Fibroblast of lung (primary cell): ENCODE measurements at regions not wholly inside any gene's neighbourhood (a gene's known extent, or its start where the extent isn't known, plus 50 kb on each side); places are given as distances from the start of the nearest gene placed in this dataset.

Experiments
- DNase-seq, 2 donors: peaks; one replicate each; pipeline versions ENCODE4 v3.0.0 to v3.0.0-alpha.2; 2010; ENCODE audit warnings: low read depth in 2 of 2
- H2AFZ ChIP-seq: 2 replicates; pipeline ENCODE4 v1.5.1; 2012; ENCODE audit warnings: low read length, control low read depth, inconsistent platforms
- H3K27ac ChIP-seq: 2 replicates; pipeline ENCODE4 v1.5.1; 2011; ENCODE audit warnings: low read length, control low read depth; ENCODE audit not compliant: insufficient read depth
- H3K27me3 ChIP-seq: 2 replicates; pipeline ENCODE4 v1.5.1; 2011; ENCODE audit warnings: mild to moderate bottlenecking, low read length; ENCODE audit not compliant: control insufficient read depth, insufficient read depth
- H3K36me3 ChIP-seq: 2 replicates; pipeline ENCODE4 v1.5.1; 2011; ENCODE audit warnings: low read length; ENCODE audit not compliant: control insufficient read depth, insufficient read depth
- H3K4me1 ChIP-seq: 2 replicates; pipeline ENCODE4 v1.5.1; 2011; ENCODE audit warnings: low read length; ENCODE audit not compliant: control insufficient read depth, insufficient read depth; ENCODE audit errors: extremely low read depth
- H3K4me2 ChIP-seq: 2 replicates; pipeline ENCODE4 v1.5.1; 2011; ENCODE audit warnings: low read length, control low read depth; ENCODE audit not compliant: insufficient read depth; ENCODE audit errors: extremely low read depth
- H3K4me3 ChIP-seq, 4 experiments: fragments of 200-600 bp in 1 of 4; sonication (generic) in 1 of 4; replicated peaks in 1 of 4; 2 replicates each; pipeline ENCODE4 v1.5.1; 2011 to 2016; ENCODE audit warnings: low read length in 4 of 4, low read depth in 3 of 4, mild to moderate bottlenecking in 3 of 4, control low read depth in 2 of 4, inconsistent platforms in 1 of 4, mixed read lengths in 1 of 4; ENCODE audit not compliant: insufficient read depth in 1 of 4; ENCODE audit errors: control extremely low read depth in 1 of 4
- H3K79me2 ChIP-seq: 2 replicates; pipeline ENCODE4 v1.5.1; 2012; ENCODE audit warnings: mild to moderate bottlenecking, low read length, inconsistent platforms; ENCODE audit not compliant: control insufficient read depth, insufficient read depth
- H3K9ac ChIP-seq: 2 replicates; pipeline ENCODE4 v1.5.1; 2011; ENCODE audit warnings: mild to moderate bottlenecking, low read length, control low read depth; ENCODE audit not compliant: insufficient read depth
- H3K9me3 ChIP-seq: 2 replicates; pipeline ENCODE4 v1.5.1; 2012; ENCODE audit warnings: low read depth, low read length; ENCODE audit not compliant: control insufficient read depth, insufficient read depth
- H4K20me1 ChIP-seq: 2 replicates; pipeline ENCODE4 v1.5.1; 2011; ENCODE audit warnings: low read length; ENCODE audit not compliant: control insufficient read depth, insufficient read depth; ENCODE audit errors: extremely low read depth
- EZH2 ChIP-seq: IDR thresholded peaks from 2 replicates; pipeline ENCODE4 v1.5.1; 2012; ENCODE audit warnings: low read length, control low read depth, mild to moderate bottlenecking; ENCODE audit errors: missing control alignments
- TF ChIP-seq, protein P1 (sequence below), 2 donors: IDR thresholded peaks in 1 of 2; conservative IDR thresholded peaks in 1 of 2; 1 replicate in 1 of 2; 2 replicates in 1 of 2; pipeline ENCODE4 v1.5.1; 2011 to 2012; ENCODE audit warnings: low read length in 2 of 2, control low read depth in 1 of 2, inconsistent platforms in 1 of 2, low read depth in 1 of 2, mild to moderate bottlenecking in 1 of 2

DNA sequence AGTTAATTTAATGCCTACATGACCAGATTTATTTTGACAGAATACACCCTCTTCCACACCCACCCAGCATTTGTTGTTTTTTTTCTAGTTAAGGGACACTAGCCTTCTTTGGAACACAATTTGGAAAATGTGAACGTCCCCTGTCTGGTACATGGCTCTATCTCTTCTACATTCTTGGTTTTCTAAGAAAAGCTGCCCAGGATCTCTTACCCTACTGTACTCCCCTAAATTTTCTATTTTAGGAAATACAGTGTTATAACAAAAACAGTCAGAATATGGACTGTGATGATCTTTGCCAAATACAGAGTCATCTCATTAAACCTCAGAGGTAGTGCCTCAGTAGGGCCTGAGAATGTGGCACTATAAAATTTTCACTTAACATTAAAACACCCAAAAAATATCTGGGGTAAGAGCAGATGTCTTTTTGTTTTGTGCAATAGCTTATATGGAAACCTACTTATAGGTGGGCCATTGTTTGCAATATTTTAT is 93.1 kb upstream of the SPON1 start:
- Histone ChIP-seq H3K4me3 (no peak overlapping the region), H3K9ac (no peak overlapping the region), H3K4me1 (no peaks in the 10 kb centered on the region), H3K79me2 (no peaks in the 10 kb centered on the region), H3K27me3 (no peaks in the 10 kb centered on the region), H3K27ac (no peak overlapping the region), H3K4me2 (no peak overlapping the region), H3K9me3 (no peaks in the 10 kb centered on the region), H4K20me1 (no peaks in the 10 kb centered on the region), H3K36me3 (no peaks in the 10 kb centered on the region), H2AFZ (no peak overlapping the region)
- DNase-seq, result no peak
- TF ChIP-seq, protein P1, sequence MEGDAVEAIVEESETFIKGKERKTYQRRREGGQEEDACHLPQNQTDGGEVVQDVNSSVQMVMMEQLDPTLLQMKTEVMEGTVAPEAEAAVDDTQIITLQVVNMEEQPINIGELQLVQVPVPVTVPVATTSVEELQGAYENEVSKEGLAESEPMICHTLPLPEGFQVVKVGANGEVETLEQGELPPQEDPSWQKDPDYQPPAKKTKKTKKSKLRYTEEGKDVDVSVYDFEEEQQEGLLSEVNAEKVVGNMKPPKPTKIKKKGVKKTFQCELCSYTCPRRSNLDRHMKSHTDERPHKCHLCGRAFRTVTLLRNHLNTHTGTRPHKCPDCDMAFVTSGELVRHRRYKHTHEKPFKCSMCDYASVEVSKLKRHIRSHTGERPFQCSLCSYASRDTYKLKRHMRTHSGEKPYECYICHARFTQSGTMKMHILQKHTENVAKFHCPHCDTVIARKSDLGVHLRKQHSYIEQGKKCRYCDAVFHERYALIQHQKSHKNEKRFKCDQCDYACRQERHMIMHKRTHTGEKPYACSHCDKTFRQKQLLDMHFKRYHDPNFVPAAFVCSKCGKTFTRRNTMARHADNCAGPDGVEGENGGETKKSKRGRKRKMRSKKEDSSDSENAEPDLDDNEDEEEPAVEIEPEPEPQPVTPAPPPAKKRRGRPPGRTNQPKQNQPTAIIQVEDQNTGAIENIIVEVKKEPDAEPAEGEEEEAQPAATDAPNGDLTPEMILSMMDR (conservative IDR thresholded peaks at IDR 0.05 in 1 of 2, IDR thresholded peaks at IDR 0.05 in 1 of 2; ENCODE audit: low read depth in 1 of 2, low read length in 2 of 2), result no peak
- TF ChIP-seq EZH2, result no peak

DNA sequence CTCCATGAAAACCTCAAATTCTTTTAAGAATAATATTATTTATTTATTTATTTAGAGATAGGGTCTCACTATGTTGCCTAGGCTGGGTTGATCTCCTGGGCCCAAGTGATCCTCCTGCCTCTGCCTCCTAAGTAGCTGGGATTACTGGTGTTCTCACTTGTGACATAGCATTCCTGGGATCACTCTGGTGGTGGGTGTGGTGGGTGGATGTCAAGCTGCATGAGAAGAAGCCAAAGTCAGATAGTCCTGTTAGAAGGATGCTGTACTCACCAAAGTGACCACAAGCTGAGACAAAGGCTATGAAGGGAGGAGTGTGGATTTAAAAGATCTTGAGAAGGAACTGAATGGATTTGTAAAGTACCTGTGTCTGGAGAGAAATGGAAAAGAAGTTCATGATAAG is 87.9 kb upstream of the SPON1 start:
- Histone ChIP-seq H3K27me3 (no peaks in the 10 kb centered on the region), H3K4me3 (no peak overlapping the region), H3K4me1 (no peaks in the 10 kb centered on the region), H2AFZ (no peak overlapping the region), H3K27ac (no peak overlapping the region), H3K4me2 (no peak overlapping the region), H3K9me3 (no peaks in the 10 kb centered on the region), H3K36me3 (no peaks in the 10 kb centered on the region), H3K9ac (no peak overlapping the region), H4K20me1 (no peaks in the 10 kb centered on the region), H3K79me2 (no peaks in the 10 kb centered on the region)
- TF ChIP-seq, protein P1 (conservative IDR thresholded peaks at IDR 0.05 in 1 of 2, IDR thresholded peaks at IDR 0.05 in 1 of 2; ENCODE audit: low read depth in 1 of 2, low read length in 2 of 2), result no peak
- no peak for TF ChIP-seq EZH2
- no peak for DNase-seq

DNA sequence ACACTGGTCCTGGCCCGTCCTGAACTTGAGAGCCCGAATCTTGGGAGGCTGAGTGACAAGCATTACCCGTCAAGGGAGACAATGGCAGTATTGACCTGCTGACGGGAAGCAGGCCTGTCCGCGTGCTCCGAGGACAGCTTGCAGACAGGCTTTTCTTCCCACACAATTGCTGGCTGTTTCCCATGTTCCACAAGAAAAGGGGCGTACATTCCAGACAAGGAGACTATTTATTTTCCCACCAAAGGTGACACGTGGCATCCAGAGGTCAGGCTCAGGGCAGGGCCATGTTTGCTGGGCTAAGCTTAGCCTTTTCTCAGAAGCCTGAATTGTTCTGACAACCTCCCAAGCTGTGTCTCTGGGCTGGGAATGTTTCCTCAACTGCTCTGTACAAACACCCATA is 86.9 kb upstream of the SPON1 start:
- Histone ChIP-seq H3K4me3 (no peak overlapping the region), H3K36me3 (no peaks in the 10 kb centered on the region), H3K79me2 (no peaks in the 10 kb centered on the region), H3K27me3 (no peaks in the 10 kb centered on the region), H4K20me1 (no peaks in the 10 kb centered on the region), H3K27ac (no peak overlapping the region), H3K4me1 (no peaks in the 10 kb centered on the region), H2AFZ (no peak overlapping the region), H3K4me2 (no peak overlapping the region), H3K9me3 (no peaks in the 10 kb centered on the region), H3K9ac (no peak overlapping the region)
- TF ChIP-seq, protein P1 (conservative IDR thresholded peaks at IDR 0.05 in 1 of 2, IDR thresholded peaks at IDR 0.05 in 1 of 2; ENCODE audit: low read depth in 1 of 2, low read length in 2 of 2), result no peak
- no peak for TF ChIP-seq EZH2
- no peak for DNase-seq
